ENCODE measurements at regions not wholly inside any gene's neighbourhood (a gene's known extent, or its start where the extent isn't known, plus 50 kb on each side); places are given as distances from the start of the nearest gene placed in this dataset.

DNA sequence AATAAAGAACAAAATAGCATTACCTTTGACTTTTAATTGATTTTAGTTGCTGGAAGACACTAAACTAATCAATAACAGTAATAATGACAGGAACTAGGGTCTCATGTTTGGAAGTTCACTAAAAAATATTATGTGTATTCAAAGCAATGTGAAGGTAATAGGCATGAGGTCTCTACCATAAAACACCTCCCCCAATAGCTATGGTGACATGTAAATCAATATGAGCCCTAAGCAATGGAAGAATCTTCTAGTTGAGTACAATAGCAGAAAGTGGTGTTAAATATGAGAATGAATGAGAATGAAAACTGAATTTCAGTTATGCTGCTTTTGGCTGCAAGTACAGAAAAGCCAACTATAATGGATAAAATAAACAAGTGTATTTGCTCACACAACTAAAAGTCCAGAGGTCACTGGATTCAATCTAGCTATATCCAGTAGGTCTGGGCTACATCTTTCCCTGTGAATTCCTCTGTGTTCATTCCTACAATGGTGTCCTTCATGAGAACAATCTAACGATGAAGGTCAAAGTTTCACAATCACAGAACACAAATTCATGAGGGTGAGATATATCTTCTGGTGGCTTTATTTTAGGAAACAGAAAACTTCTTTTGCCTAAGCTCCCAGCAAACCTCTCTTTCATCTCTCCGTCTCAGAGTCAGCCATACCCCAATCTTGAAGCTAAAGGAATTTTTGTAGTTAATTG is 728.0 kb downstream of the FSCB start:
- no peak overlapping the region for H4K5ac ChIP-seq (ENCODE audit: low read depth, low read length)
- no peak overlapping the region for H2BK5ac ChIP-seq (ENCODE audit: low read depth, low read length, poor library complexity, severe bottlenecking)
- H3K79me1 ChIP-seq (ENCODE audit: low read depth in 1 of 2, low read length in 2 of 2) = no peaks in the 10 kb centered on the region
- H3K4me1 ChIP-seq (ENCODE audit: control insufficient read depth, insufficient read depth, low read length) = no peaks in the 10 kb centered on the region
- H2AK9ac ChIP-seq (replicated peaks; ENCODE audit: low read depth, low read length, poor library complexity) = no peak overlapping the region
- intact Hi-C loops (cut with micrococcal nuclease) (no loop called here), dilution Hi-C loops (cut with HindIII; ENCODE audit: low sequenced_read_pairs, unreplicated experiment) (no loop called here), in situ Hi-C loops (cut with MboI; ENCODE audit: low sequenced_read_pairs) (no loop called here)
- H3K23ac ChIP-seq (ENCODE audit: low read depth, low read length) = no peak overlapping the region
- no peaks in the 10 kb centered on the region for H3K9me3 ChIP-seq (ENCODE audit: control insufficient read depth, insufficient read depth, low read length)
- TF ChIP-seq CEBPB (IDR thresholded peaks at IDR 0.05; ENCODE audit: low read depth, low read length) = no peak
- WGBS, 2 experiments (ENCODE audit: extremely low coverage in 2 of 2, insufficient read length in 1 of 2) = no CpG with 5 or more reads among the region's 2 CpGs
- no peak overlapping the region for H3K27ac ChIP-seq (ENCODE audit: insufficient read depth, low read length)
- H3K36me3 ChIP-seq (ENCODE audit: control insufficient read depth, insufficient read depth, low read length) = no peaks in the 10 kb centered on the region
- H3K9ac ChIP-seq (ENCODE audit: low read depth, low read length) = no peak overlapping the region
- H2AFZ ChIP-seq (replicated peaks; ENCODE audit: low read length, poor library complexity) = no peak overlapping the region
- no peak overlapping the region for H3K56ac ChIP-seq (ENCODE audit: extremely low read depth, insufficient read depth, low read length)
- H2AK5ac ChIP-seq (ENCODE audit: low read depth, low read length) = no peak overlapping the region
- no peak overlapping the region for H3K18ac ChIP-seq (ENCODE audit: low read depth, low read length)
- no peak overlapping the region for H3K4me2 ChIP-seq (ENCODE audit: low read depth, low read length)
- H4K20me1 ChIP-seq (ENCODE audit: insufficient read depth, low read length) = no peaks in the 10 kb centered on the region
- ATAC-seq (ENCODE audit: low read depth) (no peak), DNase-seq (no peak)
- POLR2A ChIA-PET (ENCODE audit: unreplicated experiment) = no interaction called here
- no peak overlapping the region for H4K91ac ChIP-seq (ENCODE audit: insufficient read depth, low read depth, low read length)
- H3K4ac ChIP-seq (ENCODE audit: low read depth, low read length) = no peak overlapping the region
- no peaks in the 10 kb centered on the region for H3K9me1 ChIP-seq (ENCODE audit: insufficient read depth, low read length)
- no peak overlapping the region for H2BK120ac ChIP-seq (ENCODE audit: low read depth, low read length)
- no peaks in the 10 kb centered on the region for H3K27me3 ChIP-seq (ENCODE audit: control insufficient read depth, insufficient read depth, low read length)
- H3K14ac ChIP-seq (replicated peaks; ENCODE audit: low read depth, low read length) = no peak overlapping the region
- H2BK15ac ChIP-seq (ENCODE audit: low read depth, low read length) = no peak overlapping the region
- no peak overlapping the region for H3K4me3 ChIP-seq (ENCODE audit: insufficient read depth, low read depth, low read length)
- no peak overlapping the region for H2BK20ac ChIP-seq (ENCODE audit: low read depth, low read length)
- CTCF ChIA-PET = no interaction called here
- no TSS peak for BruUV-seq (replicated peaks)
- H4K8ac ChIP-seq (ENCODE audit: low read depth in 2 of 2, low read length in 2 of 2) = no peak overlapping the region
